Testis (tissue), 2 donors: ENCODE measurements at regions not wholly inside any gene's neighbourhood (a gene's known extent, or its start where the extent isn't known, plus 50 kb on each side); places are given as distances from the start of the nearest gene placed in this dataset.

Experiments
- DNase-seq: peaks from one replicate; pipeline ENCODE4 v3.0.0-alpha.2; 2019
- H3K27ac ChIP-seq, 2 donors: fragments of 200-600 bp; sonication (generic); one replicate each; pipeline ENCODE4 v1.5.1; 2019
- H3K27me3 ChIP-seq: fragments of 200-600 bp; sonication (generic); one replicate; pipeline ENCODE4 v1.5.1; 2019
- H3K36me3 ChIP-seq: fragments of 200-600 bp; sonication (generic); one replicate; pipeline ENCODE4 v1.5.1; 2017; ENCODE audit warnings: low read depth; ENCODE audit errors: missing control alignments
- H3K4me1 ChIP-seq: fragments of 200-600 bp; sonication (generic); one replicate; pipeline ENCODE4 v1.5.1; 2019
- H3K4me3 ChIP-seq, 2 donors: fragments of 200-600 bp; sonication (generic); one replicate each; pipeline ENCODE4 v1.5.1; 2017 to 2019
- H3K9me3 ChIP-seq: fragments of 200-600 bp; sonication (generic); one replicate; pipeline ENCODE4 v1.5.1; 2017
- POLR2A ChIP-seq: fragments of 450-650 bp; IDR thresholded peaks from one replicate; pipeline ENCODE4 v1.6.1; 2017; ENCODE audit warnings: antibody characterized with exemption, mild to moderate bottlenecking, moderate library complexity
- WGBS, 2 donors: methylation state at CpG; one replicate each; pipeline ENCODE4 v1.1.5; 2018; 5-methylcytosine and 5-hydroxymethylcytosine counted together
- intact Hi-C: fragments of 100-400 bp; cut with DNase I; formaldehyde crosslinking; loops from one replicate; pipeline ENCODE4 v1.15.1; 2023; ENCODE audit warnings: low total_unique reads
- TF ChIP-seq, protein P1 (sequence below), 3 experiments: fragments of 450-650 bp in 2 of 3; fragments of 200-600 bp in 1 of 3; sonication (generic) in 1 of 3; IDR thresholded peaks; one replicate each; pipeline ENCODE4 v1.5.1; 2016 to 2019; ENCODE audit warnings: antibody characterized with exemption in 3 of 3, mild to moderate bottlenecking in 2 of 3, moderate library complexity in 1 of 3

DNA sequence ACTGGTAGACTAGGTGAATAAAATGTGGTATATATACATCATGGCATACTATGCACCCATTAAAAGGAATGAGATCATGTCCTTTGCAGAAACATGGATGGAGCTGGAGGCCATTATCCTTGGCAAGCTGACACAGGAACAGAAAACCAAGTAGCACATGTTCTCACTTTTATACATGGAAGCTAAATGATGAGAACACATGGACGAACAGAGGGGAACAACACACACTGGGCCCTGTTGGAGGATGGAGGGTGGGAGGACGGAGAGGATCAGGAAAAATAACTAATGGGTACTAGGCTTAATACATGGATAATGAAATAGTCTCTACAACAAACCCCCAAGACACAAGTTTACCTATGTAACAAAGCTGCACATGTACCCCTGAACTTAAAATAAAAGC lies 780.0 kb downstream of the DACH1 start:
- Histone ChIP-seq H3K27me3 (no peaks in the 10 kb centered on the region), H3K4me1 (no peaks in the 10 kb centered on the region), H3K27ac (no peak overlapping the region), H3K9me3 (no peaks in the 10 kb centered on the region), H3K36me3 (no peaks in the 10 kb centered on the region), H3K4me3 (no peak overlapping the region)
- TF ChIP-seq, protein P1, sequence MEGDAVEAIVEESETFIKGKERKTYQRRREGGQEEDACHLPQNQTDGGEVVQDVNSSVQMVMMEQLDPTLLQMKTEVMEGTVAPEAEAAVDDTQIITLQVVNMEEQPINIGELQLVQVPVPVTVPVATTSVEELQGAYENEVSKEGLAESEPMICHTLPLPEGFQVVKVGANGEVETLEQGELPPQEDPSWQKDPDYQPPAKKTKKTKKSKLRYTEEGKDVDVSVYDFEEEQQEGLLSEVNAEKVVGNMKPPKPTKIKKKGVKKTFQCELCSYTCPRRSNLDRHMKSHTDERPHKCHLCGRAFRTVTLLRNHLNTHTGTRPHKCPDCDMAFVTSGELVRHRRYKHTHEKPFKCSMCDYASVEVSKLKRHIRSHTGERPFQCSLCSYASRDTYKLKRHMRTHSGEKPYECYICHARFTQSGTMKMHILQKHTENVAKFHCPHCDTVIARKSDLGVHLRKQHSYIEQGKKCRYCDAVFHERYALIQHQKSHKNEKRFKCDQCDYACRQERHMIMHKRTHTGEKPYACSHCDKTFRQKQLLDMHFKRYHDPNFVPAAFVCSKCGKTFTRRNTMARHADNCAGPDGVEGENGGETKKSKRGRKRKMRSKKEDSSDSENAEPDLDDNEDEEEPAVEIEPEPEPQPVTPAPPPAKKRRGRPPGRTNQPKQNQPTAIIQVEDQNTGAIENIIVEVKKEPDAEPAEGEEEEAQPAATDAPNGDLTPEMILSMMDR (IDR thresholded peaks at IDR 0.05) = no peak
- no peak for TF ChIP-seq POLR2A
- no peak for DNase-seq
- intact Hi-C loops = no loop called here
- WGBS, 2 donors = 77 to 89% methylated on average over 2 of the region's 2 CpGs

DNA sequence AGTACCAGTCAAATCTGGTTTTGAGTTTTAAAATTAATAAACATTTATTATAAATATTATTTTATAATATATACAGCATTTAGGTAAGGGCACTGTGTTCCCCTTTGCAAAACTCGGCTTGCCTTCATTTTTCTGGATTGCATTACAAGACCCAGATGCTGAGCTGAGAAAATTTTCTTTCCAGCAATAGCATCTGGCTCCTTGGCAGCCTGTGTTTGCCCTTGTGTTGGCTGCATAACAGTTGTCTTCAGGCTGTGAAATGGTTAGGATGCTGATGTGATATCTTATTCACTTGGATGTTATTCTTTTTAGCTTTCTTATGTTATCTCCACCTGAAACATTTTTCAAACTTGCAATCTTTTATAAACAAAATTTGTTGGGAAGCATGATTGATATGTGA lies 784.4 kb downstream of the DACH1 start:
- H3K27me3 ChIP-seq = no peaks in the 10 kb centered on the region
- TF ChIP-seq, protein P1 (IDR thresholded peaks at IDR 0.05) = no peak
- no peak for TF ChIP-seq POLR2A
- no peaks in the 10 kb centered on the region for H3K36me3 ChIP-seq
- H3K4me3 ChIP-seq = no peak overlapping the region
- H3K4me1 ChIP-seq = no peaks in the 10 kb centered on the region
- H3K27ac ChIP-seq = no peak overlapping the region
- no peaks in the 10 kb centered on the region for H3K9me3 ChIP-seq
- intact Hi-C loops = no loop called here
- WGBS, 2 donors = 52 to 62% methylated on average over 1 of the region's 1 CpG
- DNase-seq = no peak

DNA sequence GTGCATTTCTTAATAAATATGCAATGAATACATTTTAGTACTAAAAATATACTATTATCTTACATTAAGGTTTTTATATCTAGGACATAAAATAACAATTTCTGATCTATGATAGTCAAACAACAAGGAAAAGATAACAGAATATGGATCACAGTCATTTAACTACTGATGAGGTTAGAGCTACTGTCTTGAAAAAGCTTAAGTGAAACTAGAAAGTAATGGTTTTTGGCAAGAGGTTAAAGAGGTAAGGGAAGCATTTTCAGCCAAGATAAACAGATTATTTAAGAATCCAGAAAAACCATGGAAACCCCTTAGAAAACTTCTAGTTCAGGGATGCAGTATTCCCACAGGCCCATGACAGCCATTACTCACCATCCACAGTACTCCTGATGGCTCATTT lies 787.4 kb downstream of the DACH1 start:
- intact Hi-C loops = no loop called here

DNA sequence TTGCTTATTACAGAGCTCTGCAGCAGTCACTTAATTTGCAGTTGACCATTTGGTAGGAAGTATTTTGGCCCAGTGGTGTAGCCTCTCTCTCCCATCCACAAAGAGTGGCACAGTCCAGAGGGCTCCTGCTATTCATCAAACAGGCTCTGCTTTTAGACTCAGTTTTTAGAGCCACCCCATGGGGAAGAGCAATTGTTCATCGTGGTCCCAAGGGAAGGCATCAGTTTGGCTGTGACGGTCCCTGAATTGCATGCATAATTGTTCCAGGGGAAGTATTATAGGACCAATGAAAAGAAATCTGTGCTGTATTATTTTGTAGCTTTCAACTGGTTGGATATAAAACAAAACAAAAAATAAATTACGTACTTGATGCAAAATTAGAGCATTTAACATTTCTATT lies 799.0 kb downstream of the DACH1 start:
- TF ChIP-seq POLR2A = no peak
- TF ChIP-seq, protein P1 (IDR thresholded peaks at IDR 0.05) = no peak
- Histone ChIP-seq H3K4me1 (no peaks in the 10 kb centered on the region), H3K27ac (no peak overlapping the region), H3K9me3 (no peaks in the 10 kb centered on the region), H3K4me3 (no peak overlapping the region), H3K27me3 (no peaks in the 10 kb centered on the region), H3K36me3 (no peaks in the 10 kb centered on the region)
- 68 to 88% methylated on average over 3 of the region's 3 CpGs for WGBS, 2 donors
- no peak for DNase-seq
- intact Hi-C loops = no loop called here

More for the DNA sequence above, 787.4 kb downstream of the DACH1 start:
- no peak for DNase-seq
- Histone ChIP-seq H3K27me3 (no peaks in the 10 kb centered on the region), H3K4me3 (no peak overlapping the region), H3K4me1 (no peaks in the 10 kb centered on the region), H3K36me3 (no peaks in the 10 kb centered on the region), H3K9me3 (no peaks in the 10 kb centered on the region), H3K27ac (no peak overlapping the region)
- no peak for TF ChIP-seq POLR2A
- TF ChIP-seq, protein P1 (IDR thresholded peaks at IDR 0.05) = no peak

DNA sequence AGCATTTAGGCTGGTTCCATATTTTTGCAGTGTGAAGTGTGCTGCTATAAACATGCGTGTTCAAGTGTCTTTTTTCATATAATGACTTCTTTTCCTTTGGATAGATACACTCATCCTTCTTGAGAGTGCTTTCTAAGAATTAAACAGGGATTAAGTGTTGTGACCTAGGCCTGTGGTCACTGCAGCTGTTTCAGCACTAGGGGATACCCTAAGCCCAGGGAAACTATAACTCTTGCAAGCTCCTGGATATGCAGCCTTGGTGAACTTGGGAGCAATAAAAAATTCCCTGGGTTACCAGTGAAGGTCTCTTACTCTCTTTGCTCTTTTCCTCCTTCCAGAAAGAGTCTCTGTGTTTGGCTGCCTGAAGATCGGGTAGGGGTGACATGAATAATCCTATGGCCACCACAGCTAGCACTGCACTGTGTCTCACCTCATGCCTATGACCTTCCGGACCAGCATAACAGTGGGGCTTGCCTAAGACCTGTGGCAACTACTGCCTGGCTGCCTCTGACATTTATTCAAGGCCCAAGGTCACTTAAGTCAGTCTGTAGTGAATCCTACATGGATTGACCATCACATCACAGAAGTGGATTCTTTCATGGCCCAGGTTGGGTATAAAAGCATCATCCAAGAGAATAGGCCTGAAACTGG lies 799.7 kb downstream of the DACH1 start:
- H3K27ac ChIP-seq = no peak overlapping the region
- WGBS, 2 donors = 65 to 79% methylated on average over 3 of the region's 3 CpGs
- H3K4me3 ChIP-seq = no peak overlapping the region
- TF ChIP-seq, protein P1 (IDR thresholded peaks at IDR 0.05) = no peak
- TF ChIP-seq POLR2A = no peak
- no peak for DNase-seq
- intact Hi-C loops = no loop called here
- no peaks in the 10 kb centered on the region for H3K9me3 ChIP-seq
- H3K4me1 ChIP-seq = no peaks in the 10 kb centered on the region
- H3K27me3 ChIP-seq = no peaks in the 10 kb centered on the region
- H3K36me3 ChIP-seq = no peaks in the 10 kb centered on the region
